ENCODE measurements at regions not wholly inside any gene's neighbourhood (a gene's known extent, or its start where the extent isn't known, plus 50 kb on each side); places are given as distances from the start of the nearest gene placed in this dataset.

DNA sequence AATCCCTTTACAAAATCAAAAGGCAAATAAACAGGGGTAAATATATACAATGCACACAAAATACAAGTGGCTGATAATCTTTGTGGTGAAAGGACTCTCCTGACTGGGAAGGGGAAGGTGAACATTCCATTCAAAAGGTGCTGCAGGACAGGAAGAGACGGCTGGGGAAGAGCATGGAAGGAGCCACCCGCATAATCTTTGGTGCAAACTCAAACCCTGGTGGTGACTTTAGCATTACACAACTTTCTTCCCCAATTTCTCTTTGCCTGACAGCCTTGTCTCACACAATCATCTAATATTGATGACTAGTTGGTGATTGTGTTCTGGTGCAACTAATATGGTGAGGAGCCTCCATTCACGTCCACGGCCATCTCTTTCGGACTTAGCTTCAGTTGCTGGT, 117.0 kb upstream of the EGFR start:
- H3K4me3 ChIP-seq (ENCODE audit: low read depth, low read length), result no peak overlapping the region
- no peak for DNase-seq (ENCODE audit: low read depth)
- TF ChIP-seq MYC (IDR thresholded peaks at IDR 0.05; ENCODE audit: low read depth, low read length), result no peak
- no peak for TF ChIP-seq POLR2A (IDR thresholded peaks at IDR 0.05; ENCODE audit: extremely low read depth, insufficient read length)
- TF ChIP-seq, protein P1, sequence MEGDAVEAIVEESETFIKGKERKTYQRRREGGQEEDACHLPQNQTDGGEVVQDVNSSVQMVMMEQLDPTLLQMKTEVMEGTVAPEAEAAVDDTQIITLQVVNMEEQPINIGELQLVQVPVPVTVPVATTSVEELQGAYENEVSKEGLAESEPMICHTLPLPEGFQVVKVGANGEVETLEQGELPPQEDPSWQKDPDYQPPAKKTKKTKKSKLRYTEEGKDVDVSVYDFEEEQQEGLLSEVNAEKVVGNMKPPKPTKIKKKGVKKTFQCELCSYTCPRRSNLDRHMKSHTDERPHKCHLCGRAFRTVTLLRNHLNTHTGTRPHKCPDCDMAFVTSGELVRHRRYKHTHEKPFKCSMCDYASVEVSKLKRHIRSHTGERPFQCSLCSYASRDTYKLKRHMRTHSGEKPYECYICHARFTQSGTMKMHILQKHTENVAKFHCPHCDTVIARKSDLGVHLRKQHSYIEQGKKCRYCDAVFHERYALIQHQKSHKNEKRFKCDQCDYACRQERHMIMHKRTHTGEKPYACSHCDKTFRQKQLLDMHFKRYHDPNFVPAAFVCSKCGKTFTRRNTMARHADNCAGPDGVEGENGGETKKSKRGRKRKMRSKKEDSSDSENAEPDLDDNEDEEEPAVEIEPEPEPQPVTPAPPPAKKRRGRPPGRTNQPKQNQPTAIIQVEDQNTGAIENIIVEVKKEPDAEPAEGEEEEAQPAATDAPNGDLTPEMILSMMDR (IDR thresholded peaks at IDR 0.05; ENCODE audit: low read depth, low read length), result no peak
- TF ChIP-seq, protein P2, sequence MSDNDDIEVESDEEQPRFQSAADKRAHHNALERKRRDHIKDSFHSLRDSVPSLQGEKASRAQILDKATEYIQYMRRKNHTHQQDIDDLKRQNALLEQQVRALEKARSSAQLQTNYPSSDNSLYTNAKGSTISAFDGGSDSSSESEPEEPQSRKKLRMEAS (IDR thresholded peaks at IDR 0.05; ENCODE audit: low read depth, low read length), result no peak

DNA sequence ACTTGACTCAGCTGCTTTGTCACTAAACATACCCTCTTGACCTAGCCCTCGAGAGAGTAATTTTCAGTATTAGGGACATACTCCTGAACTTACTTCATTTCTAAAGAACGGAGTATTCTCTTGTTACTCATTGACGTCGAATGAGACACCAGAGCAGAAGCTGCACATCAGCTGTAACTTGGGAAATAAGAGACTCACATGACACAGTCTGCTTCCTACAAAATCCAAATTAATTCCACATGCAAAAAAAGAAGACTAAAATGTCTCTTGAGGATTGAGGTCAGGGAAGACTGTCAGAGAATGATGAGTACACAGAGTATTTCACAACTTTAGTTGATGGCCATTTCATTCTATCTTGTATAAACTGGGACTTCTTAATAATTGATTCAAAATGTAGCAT, 114.7 kb upstream of the EGFR start:
- DNase-seq (ENCODE audit: low read depth), result no peak
- no peak for TF ChIP-seq MYC (IDR thresholded peaks at IDR 0.05; ENCODE audit: low read depth, low read length)
- TF ChIP-seq, protein P2 (IDR thresholded peaks at IDR 0.05; ENCODE audit: low read depth, low read length), result no peak
- TF ChIP-seq, protein P1 (IDR thresholded peaks at IDR 0.05; ENCODE audit: low read depth, low read length), result no peak
- no peak for TF ChIP-seq POLR2A (IDR thresholded peaks at IDR 0.05; ENCODE audit: extremely low read depth, insufficient read length)
- no peak overlapping the region for H3K4me3 ChIP-seq (ENCODE audit: low read depth, low read length)

DNA sequence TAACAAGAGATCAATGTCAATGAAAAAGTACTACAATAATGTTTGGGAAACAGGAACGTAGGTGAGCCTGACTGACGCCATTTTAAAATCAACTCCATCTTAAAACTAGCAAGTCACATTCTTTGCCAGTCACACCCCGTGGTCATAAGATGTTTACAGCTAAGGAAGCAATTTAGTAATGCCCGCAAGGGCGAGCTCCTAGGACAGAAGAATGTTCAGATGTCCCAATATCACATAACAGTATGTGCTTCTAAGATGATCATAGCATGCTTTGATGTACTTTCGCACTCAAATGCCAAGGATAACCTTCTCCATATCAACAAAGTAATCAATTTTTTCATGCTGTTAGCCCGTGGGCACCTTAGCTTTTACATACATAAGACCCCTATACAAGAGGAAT, 113.8 kb upstream of the EGFR start:
- no peak for TF ChIP-seq MYC (IDR thresholded peaks at IDR 0.05; ENCODE audit: low read depth, low read length)
- TF ChIP-seq, protein P2 (IDR thresholded peaks at IDR 0.05; ENCODE audit: low read depth, low read length), result no peak
- no peak for TF ChIP-seq POLR2A (IDR thresholded peaks at IDR 0.05; ENCODE audit: extremely low read depth, insufficient read length)
- no peak overlapping the region for H3K4me3 ChIP-seq (ENCODE audit: low read depth, low read length)
- no peak for DNase-seq (ENCODE audit: low read depth)

DNA sequence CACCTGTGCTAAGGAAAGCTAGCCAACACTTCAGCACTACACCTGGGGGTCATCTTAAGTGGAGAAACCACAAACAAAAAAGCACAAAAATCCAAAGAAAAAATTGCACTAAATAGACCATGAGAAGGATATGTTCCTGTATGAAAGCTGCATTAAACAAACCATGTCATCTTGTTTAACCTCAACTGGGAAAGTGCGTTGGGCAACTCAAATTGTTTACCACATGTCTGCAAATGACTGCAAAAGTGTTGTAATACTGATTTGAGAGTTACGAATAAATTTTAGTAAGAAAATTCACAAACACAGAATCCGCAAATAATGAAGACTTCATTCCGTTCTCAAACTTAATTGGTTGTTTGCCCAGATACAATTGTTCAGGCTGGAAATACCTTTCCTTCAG, 111.9 kb upstream of the EGFR start:
- no peak for DNase-seq (ENCODE audit: low read depth)
- TF ChIP-seq, protein P2 (IDR thresholded peaks at IDR 0.05; ENCODE audit: low read depth, low read length), result no peak
- no peak for TF ChIP-seq MYC (IDR thresholded peaks at IDR 0.05; ENCODE audit: low read depth, low read length)
- no peak overlapping the region for H3K4me3 ChIP-seq (ENCODE audit: low read depth, low read length)

DNA sequence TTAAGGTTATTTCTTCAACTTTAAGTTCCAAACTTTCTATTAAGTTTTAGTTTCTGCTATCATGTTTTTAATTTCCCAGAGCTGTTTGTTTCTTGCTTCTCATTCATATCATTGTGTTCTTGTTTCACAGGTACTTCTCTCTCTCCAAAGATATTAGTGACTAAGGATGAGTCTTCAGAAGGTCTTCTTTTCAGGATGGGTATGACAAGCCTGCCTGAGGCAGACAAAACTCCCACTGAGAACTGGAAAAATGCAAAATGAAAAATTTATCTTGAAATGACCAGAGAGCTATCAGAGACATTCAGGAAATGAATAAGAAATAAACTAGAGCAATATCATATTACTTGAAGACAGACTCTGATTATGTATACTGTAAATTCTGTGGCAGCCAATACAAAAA, 110.8 kb upstream of the EGFR start:
- no peak for TF ChIP-seq POLR2A (IDR thresholded peaks at IDR 0.05; ENCODE audit: extremely low read depth, insufficient read length)
- no peak for TF ChIP-seq MYC (IDR thresholded peaks at IDR 0.05; ENCODE audit: low read depth, low read length)
- TF ChIP-seq, protein P2 (IDR thresholded peaks at IDR 0.05; ENCODE audit: low read depth, low read length), result no peak
- TF ChIP-seq, protein P1 (IDR thresholded peaks at IDR 0.05; ENCODE audit: low read depth, low read length), result no peak
- no peak overlapping the region for H3K4me3 ChIP-seq (ENCODE audit: low read depth, low read length)
- DNase-seq (ENCODE audit: low read depth), result no peak

DNA sequence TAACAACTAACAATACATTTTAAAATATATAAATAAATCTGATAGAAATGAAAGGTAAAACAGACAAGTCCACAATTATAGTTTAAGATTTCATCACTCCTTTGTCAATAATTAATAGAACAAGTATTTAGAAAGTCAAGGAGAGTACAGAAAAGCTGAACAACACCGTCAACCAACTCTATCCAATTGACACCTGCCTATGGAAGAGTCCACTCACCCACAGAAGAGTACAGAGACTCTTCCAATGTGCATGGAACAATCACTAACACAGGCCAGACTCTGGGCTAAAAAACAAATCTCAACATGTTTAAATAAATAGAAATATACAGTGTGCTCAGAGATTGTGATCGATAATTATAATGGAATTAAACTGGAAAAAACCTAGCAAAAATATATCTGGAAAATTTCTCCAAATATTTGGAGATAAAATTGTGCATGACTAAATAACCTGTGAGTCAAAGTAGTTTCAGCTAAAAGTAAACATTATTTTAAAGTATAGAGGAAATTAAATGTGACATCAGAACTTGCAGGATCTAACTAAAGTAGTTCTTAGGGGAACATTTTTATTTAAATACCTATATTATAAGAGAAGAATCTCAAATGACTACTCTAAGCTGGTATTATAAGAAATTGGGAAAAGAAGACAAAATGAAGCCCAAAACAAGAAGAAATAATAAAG, 109.9 kb upstream of the EGFR start:
- no peak overlapping the region for H3K4me3 ChIP-seq (ENCODE audit: low read depth, low read length)
- TF ChIP-seq, protein P2 (IDR thresholded peaks at IDR 0.05; ENCODE audit: low read depth, low read length), result no peak
- no peak for TF ChIP-seq POLR2A (IDR thresholded peaks at IDR 0.05; ENCODE audit: extremely low read depth, insufficient read length)
- no peak for TF ChIP-seq MYC (IDR thresholded peaks at IDR 0.05; ENCODE audit: low read depth, low read length)
- TF ChIP-seq, protein P1 (IDR thresholded peaks at IDR 0.05; ENCODE audit: low read depth, low read length), result no peak
- DNase-seq (ENCODE audit: low read depth), result no peak
